Head of caudate nucleus (tissue), 42 donors: ENCODE measurements at regions not wholly inside any gene's neighbourhood (a gene's known extent, or its start where the extent isn't known, plus 50 kb on each side); places are given as distances from the start of the nearest gene placed in this dataset.
"Not testable (repeated sequence)": the region's sequence is repeated elsewhere in the genome, so short reads cannot be mapped to it uniquely, and the experiment has no call there.

Experiments
- DNase-seq, 42 donors: peaks; one replicate each; pipeline versions ENCODE4 v3.0.0 to v3.0.0-alpha.2; 2020 to 2021; ENCODE audit warnings: mixed read lengths in 7 of 42
- intact Hi-C: fragments of 100-400 bp; cut with DNase I; formaldehyde crosslinking; loops from one replicate; pipeline ENCODE4 v1.15.0; 2022

DNA sequence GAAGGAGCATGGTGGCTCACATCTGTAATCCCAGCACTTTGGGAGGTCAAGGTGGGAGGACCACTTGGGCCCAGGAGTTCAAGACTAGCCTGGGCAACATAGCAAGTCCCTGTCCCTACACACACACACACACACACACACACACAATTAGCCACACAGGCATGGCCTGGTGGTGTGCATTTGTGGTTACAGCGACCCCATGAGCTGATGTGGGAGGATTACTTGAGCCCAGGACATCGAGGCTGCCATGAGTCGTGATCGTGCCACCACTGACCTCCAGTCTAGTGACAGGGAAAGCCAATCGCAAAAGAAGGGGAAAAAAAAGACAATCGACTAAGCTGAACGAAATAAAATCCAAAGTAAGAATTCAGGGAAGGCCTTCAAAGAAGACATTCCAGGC lies 67.9 kb downstream of the TBX3 start:
- intact Hi-C loops: no loop called here
- no peak for DNase-seq

DNA sequence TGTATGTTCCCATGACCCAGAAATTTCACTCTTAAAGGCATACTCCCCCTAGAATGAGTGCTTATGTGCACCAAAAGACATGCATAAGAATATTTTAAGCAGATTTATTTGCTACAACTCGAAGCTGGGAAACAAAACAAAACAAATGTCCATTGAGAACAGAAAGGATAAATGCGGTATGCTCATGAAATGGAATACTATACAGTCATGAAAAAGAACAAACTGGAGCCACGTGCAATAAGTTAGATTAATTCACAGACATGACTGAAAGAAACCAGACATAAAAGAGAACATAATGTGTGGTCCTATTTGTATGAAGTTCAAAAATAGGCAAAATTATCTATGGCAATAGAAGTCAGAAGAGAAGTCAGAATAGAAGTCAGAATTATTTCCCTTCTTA lies 69.9 kb downstream of the TBX3 start:
- intact Hi-C loops: no loop called here
- no peak for DNase-seq

DNA sequence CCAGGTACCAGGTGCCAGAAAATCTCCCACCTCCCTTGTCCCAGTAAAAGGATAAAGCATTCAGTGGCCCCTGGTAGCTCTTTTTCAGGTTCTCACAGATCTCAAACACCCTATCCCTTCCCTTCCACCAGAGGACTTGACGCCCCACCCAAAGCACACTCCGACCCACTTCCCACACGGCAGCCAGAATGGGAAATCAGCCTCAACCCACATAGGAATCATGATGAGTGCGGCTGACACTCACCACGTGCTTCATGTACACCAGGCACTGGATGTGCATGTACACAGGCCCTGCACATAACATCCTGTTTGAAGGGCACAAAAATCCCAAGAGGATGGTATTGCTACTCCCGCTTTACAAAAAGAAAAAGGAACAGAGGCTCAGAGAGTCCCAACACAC lies 71.9 kb downstream of the TBX3 start:
- DNase-seq: peak in 12 of 42 donors; percentile 3 to 52 (median 9)
- intact Hi-C loops: no loop called here

DNA sequence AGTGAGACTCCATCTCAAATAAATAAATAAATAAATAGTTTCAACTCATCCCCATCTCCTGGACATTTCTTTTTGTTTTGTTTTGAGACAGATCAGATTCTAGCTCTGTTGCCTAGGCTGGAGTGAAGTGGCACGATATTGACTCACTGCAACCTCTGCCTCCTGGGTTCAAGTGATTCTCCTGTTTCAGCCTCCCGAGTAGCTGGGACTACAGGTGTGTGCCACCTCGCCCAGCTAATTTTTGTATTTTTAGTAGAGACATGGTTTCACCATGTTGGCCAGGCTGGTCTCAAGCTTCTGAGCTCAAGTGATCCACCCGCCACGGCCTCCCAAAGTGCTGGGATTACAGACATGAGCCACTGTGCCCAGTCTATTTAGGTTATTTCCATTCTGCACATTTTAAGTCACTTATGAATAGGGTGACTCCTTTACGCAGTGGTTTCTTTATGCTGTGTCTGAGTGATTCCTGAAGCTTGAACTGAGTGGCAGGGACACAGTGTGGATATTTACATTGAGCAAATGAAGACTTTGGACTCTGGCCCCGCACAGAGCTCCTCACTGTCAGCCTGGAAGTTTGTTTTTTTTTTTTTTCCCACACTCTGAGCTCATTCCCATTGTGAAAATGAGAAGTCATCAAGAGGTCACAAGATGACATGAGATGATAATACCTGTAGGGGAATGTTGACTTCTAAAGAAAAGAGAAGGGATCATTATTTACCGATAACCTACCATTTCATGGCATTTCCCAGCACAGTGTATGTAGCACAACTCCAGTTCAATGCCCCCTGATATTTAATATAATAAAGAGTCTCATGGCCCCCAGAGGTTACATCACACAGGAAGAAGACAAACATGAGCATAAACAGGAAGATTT lies 72.6 kb downstream of the TBX3 start:
- no peak for DNase-seq
- intact Hi-C loops: no loop called here

DNA sequence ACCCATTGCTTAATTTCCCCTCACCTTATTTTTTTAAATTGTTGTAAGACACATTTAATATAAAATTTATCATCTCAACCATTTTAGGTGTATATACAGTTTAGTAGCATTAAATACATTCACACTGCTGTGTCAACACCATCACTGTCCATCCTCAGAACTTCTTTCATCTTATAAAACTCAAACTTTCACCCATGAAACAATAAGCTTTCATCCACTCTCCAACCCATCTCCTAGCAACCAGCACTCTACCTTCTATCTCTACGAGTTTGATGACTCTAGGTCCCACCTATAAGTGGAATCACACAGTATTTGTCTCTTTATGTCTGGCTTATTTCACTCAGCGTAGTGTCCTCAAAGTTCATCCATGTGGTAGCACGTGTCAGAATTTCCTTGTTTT lies 75.5 kb downstream of the TBX3 start:
- DNase-seq: no peak
- intact Hi-C loops: no loop called here

DNA sequence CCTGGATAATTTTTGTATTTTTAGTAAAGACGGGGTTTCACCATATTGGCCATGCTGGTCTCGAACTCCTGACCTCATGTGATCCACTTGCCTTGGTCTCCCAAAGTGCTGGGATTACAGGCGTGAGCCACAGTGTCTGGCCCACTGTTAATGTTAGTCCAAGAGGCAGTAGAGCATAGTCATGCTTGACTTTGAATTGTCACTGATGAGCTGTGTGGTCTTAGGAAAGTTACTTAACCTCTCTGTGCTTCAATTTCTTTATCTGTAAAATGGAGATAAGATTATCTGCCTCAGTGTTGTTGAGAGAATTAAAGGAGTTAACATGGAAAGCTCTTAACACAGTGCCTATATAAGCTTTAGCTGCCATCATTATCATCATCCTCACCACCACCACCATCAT lies 78.1 kb downstream of the TBX3 start:
- DNase-seq: no peak
- intact Hi-C loops: no loop called here

DNA sequence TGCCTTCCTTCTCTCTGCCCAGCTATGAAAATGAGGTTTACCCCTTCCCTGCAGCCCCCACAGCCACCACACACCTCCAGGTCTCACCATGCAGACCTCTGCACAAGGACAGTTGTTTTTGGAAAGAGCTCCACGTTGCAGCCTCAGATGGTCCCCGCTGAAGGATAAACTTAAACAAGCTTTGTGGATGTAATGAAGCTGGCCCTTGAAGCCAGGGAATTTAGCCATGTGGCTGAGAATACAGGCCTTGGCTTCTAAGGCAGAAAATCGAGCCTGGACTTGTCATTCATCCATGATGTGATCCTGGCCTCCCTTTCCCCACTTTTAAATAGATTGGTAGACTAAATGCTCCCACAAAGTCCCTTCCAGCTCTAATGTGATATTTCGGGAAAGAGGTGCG lies 79.4 kb downstream of the TBX3 start:
- intact Hi-C loops: no loop called here
- peak in 1 of 42 donors; percentile 7 for DNase-seq

DNA sequence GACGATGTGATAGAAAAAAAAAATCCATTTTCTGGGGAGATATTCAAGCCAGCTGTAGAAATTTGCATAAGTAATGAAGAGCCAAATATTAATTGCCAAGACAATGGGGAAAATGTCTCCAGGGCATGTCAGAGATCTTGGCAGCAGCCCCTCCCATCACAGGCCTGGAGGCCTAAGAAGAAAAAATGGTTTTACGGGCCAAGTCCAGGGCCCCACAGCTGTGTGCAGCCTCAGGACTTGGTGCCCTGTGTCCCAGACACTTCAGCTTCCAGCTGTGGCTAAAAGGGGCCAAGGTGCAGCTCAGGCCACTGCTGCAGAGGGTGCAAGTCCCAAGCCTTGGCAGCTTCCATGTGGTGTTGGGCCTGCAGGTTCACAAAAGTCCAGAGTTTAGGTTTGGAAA lies 83.4 kb downstream of the TBX3 start:
- DNase-seq, intact Hi-C loops: not testable (repeated sequence)

DNA sequence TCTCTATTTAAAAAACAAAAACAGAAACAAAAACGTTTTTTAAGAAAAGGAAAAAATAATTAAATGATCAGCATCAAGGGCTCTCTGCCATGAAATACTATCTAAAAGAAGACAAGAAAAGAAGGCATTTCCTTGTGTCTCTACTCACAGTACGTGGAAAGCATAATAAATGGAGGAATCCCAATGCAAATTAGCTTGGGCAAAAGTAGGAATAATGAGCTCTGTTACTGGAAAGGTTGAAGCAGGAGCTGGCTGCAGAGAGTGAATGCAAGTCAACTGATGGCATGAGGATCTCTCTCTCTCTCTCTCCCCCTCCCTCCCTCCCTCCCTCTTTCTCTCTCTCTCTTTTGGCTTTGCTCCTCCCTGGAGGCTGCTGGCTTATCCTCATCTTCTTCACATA lies 85.9 kb downstream of the TBX3 start:
- no peak for DNase-seq
- intact Hi-C loops: no loop called here

DNA sequence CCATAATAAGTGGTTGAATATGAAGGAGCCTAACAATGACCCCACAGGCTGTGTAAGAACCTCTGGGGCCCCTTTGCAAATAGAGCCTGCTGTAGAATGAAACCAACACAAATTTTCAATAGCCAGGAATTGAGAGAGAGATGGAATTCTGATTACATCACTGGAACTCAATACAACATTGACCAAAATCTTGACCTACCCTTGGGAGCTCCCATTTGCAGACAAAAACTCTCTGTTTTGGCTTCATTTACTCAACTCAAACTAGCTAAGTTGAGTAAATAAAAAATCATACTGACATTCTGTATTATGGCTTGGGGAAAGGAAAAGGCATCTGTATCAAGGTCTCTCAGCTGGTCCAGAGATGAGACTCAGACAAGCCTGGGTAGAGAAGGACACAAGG lies 91.0 kb downstream of the TBX3 start:
- no peak for DNase-seq
- intact Hi-C loops: no loop called here

DNA sequence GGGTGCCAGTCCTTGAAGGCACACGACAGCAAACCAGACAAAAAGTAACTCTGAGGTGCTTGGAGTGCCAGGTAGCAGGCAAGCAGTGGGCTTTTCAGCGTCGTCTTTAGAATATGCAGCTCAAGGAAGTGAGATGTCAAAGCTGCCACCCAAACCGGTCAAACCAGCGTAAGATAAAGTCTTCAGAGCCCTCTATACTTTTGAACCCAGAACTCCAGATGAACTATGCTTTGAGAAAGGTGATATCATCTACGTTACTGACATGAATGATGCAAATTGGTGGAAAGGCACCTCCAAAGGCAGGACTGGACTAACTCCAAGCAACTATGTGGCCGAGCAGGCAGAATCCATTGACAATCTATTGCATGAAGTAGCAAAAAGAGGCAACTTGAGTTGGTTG lies 95.9 kb downstream of the TBX3 start:
- intact Hi-C loops: no loop called here
- DNase-seq: no peak

DNA sequence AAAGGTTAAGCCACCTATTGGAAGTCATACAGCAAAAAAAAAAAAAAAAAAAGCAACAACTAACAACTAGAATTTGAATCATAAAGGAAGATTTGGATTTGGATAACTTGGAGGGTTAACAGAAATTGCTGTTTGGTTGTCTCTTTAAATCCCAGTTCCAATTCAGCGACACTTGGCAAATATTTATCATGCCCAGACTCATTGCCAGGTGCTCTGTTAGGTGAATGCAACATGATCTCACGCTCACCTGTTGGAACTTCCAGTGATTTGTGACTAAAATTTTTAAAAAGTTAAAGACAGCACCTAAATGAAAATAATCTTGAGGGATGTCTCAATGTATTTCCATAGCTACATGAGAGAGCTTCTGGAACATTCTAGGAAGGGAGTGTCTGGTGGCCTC lies 103.7 kb downstream of the TBX3 start:
- DNase-seq: no peak
- intact Hi-C loops: no loop called here

DNA sequence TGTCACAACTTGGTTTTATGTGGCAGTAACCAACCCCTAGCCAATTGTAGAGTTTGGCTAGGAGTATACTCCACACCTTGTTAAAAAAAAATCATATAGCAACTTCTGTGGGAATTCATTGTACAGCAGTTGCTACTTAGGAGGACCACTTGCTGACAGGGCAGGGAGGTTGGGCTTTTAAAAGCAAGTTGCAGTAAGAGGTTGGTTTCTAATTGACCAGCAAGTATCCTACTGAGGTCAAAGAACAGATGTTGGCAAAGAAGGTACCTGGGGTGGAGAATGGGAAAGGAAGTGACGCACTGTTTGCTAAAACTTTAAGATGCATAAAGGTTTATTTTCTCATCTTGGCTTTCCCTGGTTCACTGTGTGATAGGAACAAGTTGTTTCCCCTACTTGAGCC lies 104.6 kb downstream of the TBX3 start:
- DNase-seq: no peak
- intact Hi-C loops: no loop called here

DNA sequence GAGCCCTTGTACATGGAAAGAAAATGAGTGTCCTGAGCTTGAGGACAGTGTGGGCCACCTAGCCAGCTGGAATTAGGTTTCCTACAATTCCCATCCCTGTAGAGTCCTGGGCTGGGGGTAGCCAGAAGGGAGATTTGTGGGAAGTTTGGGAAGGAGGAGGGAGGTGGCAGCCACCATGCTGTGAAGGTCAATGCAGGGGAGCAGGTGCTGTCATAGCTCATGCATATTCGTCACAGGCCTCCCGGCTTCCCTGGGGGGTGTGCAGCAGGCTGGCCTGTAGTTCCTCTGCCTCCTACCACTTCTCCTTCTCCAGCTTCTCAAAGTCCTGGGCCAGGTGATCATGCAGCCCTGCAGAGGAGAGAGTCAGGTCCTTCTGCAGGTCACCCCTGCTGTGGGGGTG lies 121.3 kb downstream of the TBX3 start:
- DNase-seq: no peak
- intact Hi-C loops: no loop called here

DNA sequence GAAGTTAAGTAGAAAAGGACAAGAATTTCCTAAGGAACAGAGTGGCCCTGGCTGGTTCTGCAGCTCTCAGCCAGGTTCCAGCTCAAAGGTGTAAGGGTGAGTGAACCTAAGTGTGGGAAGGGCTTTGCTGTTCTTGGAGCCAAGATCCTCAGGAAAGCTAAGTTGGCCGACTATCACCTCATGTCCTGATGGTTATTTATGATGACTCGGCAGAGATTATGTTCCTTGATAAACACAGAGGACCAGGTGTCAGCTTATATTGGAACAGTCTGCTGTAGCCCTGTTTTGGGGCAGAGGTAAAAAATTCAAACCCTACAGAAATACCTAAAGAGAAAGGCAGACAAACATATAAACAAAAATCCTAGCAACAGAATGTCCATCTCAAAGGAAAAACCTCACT lies 128.5 kb downstream of the TBX3 start:
- DNase-seq: no peak
- intact Hi-C loops: no loop called here

DNA sequence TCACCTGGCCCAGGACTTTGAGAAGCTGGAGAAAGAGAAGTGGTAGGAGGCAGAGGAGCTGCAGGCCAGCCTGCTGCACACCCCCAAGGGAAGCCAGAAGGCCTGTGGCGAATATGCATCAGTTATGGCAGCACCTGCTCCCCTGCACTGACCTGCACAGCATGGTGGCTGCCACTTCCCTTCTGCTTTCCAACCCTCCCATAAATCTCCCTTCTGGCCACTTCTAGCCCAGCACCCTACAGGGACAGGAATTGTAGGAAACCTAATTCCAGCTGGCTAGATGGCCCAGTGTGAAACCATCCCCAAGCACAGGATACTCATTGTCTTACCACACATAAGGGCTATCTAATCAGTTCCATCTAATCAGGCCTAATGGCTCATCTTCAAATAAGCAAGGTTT lies 136.3 kb downstream of the TBX3 start:
- intact Hi-C loops: no loop called here

DNA sequence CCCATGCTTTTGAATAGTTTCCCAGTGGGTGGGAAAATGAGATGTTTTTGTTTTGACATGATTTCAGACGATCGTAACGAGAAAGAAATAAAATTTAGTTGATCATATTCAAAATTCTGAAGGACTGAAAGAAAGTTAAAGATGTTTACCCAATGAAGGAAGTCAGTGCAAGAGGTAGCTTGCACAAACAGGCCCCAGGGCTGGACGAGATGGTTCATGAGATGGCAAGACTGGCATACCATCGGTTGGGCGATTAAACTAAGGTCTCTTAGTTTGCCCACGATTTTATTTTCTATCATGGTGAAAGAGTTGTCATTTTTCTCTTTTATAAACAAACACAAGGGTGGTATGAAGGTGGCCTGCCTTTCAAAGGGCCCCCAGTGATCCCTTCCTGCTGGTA lies 124.5 kb upstream of the TBX5 start:
- intact Hi-C loops: no loop called here
- no peak for DNase-seq

More for the DNA sequence above, 136.3 kb downstream of the TBX3 start:
- DNase-seq: no peak

DNA sequence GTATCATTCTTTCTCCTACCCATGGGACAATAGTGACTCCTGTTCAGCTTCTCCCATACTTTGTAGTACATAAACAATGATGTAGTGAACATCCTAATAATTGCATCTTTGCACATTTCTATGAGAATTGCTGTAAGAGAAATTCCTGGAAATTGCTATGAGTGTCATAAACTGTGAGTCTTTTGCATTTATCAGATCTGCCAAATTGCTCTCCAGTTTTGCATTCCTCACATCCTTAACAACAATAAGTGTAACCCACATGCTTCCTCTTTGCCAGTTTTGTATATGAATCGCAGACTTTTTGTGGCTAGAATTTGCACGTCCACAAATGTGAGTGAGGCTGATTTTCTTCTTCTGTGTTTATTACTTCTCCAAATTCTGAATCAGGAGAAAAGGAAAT lies 124.0 kb upstream of the TBX5 start:
- DNase-seq: no peak
- intact Hi-C loops: no loop called here

DNA sequence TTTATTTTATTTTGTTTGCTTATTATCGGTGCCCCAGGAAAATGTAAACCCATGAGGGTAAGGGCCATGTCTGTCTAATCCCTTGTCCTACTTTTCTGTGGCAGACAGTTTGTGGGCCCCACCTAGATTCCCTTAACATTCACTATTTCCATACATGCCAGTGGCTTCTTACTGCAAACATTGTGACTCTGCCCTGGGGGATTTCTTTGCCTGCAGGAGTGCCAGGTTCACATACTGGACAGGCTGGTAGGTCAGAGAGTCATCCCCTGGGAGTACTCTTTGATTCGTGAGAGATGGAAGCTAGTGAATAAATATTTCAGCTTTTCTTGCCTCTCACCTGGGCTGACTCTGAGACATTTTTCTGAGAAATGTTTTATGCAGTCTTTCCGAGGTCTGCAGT lies 122.8 kb upstream of the TBX5 start:
- DNase-seq: no peak
- intact Hi-C loops: no loop called here

DNA sequence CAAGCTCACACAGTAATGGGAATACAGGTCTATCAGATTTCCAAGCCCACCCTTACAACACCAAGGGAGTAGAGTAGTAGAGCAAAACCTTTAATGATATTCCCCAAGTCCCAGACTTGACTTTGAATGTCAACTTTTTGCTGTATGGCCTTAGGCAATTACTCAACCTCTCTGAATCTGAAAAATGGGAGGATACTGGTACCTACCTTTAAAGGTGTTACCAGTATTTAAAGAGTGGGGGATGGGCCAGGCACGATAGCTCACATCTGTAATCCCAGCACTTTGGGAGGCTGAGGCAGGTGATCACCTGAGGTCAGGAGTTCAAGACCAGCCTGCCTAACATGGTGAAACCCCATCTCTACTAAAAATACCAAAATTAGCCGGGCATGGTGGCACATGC lies 115.2 kb upstream of the TBX5 start:
- intact Hi-C loops, DNase-seq: not testable (repeated sequence)

DNA sequence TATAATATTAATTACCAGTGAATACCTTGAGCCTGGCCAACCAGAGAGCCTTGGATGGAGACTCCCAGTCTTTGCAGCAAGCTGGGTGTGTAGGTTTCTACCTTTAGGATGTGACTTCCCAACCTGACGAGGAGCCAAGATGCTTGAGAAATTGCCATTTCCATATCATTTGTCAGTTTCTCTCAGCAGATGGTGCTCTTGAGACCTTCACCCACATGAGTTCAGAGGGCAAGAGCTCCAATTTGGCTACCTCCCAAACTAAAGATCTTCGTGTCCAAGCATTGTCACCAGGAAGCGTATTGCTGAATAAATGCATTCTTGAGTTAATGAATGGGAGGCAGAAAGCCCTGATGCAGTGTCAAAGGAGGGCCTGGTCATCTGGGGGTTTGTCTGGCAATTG lies 106.4 kb upstream of the TBX5 start:
- intact Hi-C loops: no loop called here
- DNase-seq: no peak
